GM12865 (cell line): ENCODE measurements at regions not wholly inside any gene's neighbourhood (a gene's known extent, or its start where the extent isn't known, plus 50 kb on each side); places are given as distances from the start of the nearest gene placed in this dataset.

ENCODE experiments used
- DNase-seq: peaks from one replicate; pipeline ENCODE4 v3.0.0; 2010; ENCODE audit warnings: low read depth
- H3K4me3 ChIP-seq: 2 replicates; pipeline ENCODE4 v1.5.1; 2011; ENCODE audit warnings: mild to moderate bottlenecking, low read depth, low read length, control low read depth
- CTCF ChIP-seq: IDR thresholded peaks from 2 replicates; pipeline ENCODE4 v1.5.1; 2011; ENCODE audit warnings: low read length, control low read depth, low read depth, inconsistent platforms; ENCODE audit not compliant: insufficient read depth; ENCODE audit errors: missing control alignments

GRCh38 chr2:16243411-16243996 is 303.2 kb downstream of the MYCN start:
- TF ChIP-seq CTCF, result no peak
- no peak for DNase-seq
- H3K4me3 ChIP-seq, result no peak overlapping the region

GRCh38 chr2:16242906-16243305 is 302.6 kb downstream of the MYCN start:
- TF ChIP-seq CTCF, result no peak
- no peak for DNase-seq
- no peak overlapping the region for H3K4me3 ChIP-seq

- TF ChIP-seq CTCF, result no peak
These were observed 301.1 kb downstream of the MYCN start for GRCh38 chr2:16241166-16242160.

GRCh38 chr2:16240402-16240801 is 300.1 kb downstream of the MYCN start:
- DNase-seq, result no peak
- H3K4me3 ChIP-seq, result no peak overlapping the region
- no peak for TF ChIP-seq CTCF

More at GRCh38 chr2:16241166-16242160, 301.1 kb downstream of the MYCN start:
- H3K4me3 ChIP-seq, result no peak overlapping the region
- DNase-seq, result no peak

- no peak for DNase-seq
- no peak overlapping the region for H3K4me3 ChIP-seq
- TF ChIP-seq CTCF, result no peak
These were observed 299.0 kb downstream of the MYCN start for GRCh38 chr2:16239296-16239850.

GRCh38 chr2:16238786-16239185 is 298.4 kb downstream of the MYCN start:
- no peak for TF ChIP-seq CTCF
- no peak for DNase-seq
- H3K4me3 ChIP-seq, result no peak overlapping the region
